ENCODE measurements at regions not wholly inside any gene's neighbourhood (a gene's known extent, or its start where the extent isn't known, plus 50 kb on each side); places are given as distances from the start of the nearest gene placed in this dataset.

GRCh38 chr3:187944390-187945179 lies 199.3 kb upstream of the BCL6 start (continued):
- TF ChIP-seq ELK1 (IDR thresholded peaks at IDR 0.05; ENCODE audit: borderline replicate concordance, low read depth, low read length): no peak
- TF ChIP-seq SMC3 (IDR thresholded peaks at IDR 0.05; ENCODE audit: low read depth, low read length): no peak

- ATAC-seq (ENCODE audit: low read depth) (no peak), DNase-seq (no peak)
- no peak overlapping the region for H2AK9ac ChIP-seq (replicated peaks; ENCODE audit: low read depth, low read length, poor library complexity)
- no peaks in the 10 kb centered on the region for H3K36me3 ChIP-seq (ENCODE audit: control insufficient read depth, insufficient read depth, low read length)
- intact Hi-C loops (cut with micrococcal nuclease): no loop called here
- peaks cover 11% of the 10 kb centered on the region for H3K4me1 ChIP-seq (ENCODE audit: control insufficient read depth, insufficient read depth, low read length)
- dilution Hi-C loops (cut with HindIII; ENCODE audit: low sequenced_read_pairs, unreplicated experiment): no loop called here
- no peaks in the 10 kb centered on the region for H3K79me1 ChIP-seq (ENCODE audit: low read depth in 1 of 2, low read length in 2 of 2)
- H2BK15ac ChIP-seq (ENCODE audit: low read depth, low read length): peak overlapping the region; percentile 38; the same call in 1 of the 3 replicates
- no peak overlapping the region; the same call in 1 of the 2 replicates for H2AK5ac ChIP-seq (ENCODE audit: low read depth, low read length)
- no peaks in the 10 kb centered on the region for H3K9me3 ChIP-seq (ENCODE audit: control insufficient read depth, insufficient read depth, low read length)
- BruUV-seq (replicated peaks): no TSS peak
- H2AFZ ChIP-seq (replicated peaks; ENCODE audit: low read length, poor library complexity): peak overlapping the region; percentile 16
- H3K27ac ChIP-seq (ENCODE audit: insufficient read depth, low read length): no peak overlapping the region
- no peak overlapping the region for H3K4me3 ChIP-seq (ENCODE audit: insufficient read depth, low read depth, low read length)
- peaks cover 11% of the 10 kb centered on the region for H3K9me1 ChIP-seq (ENCODE audit: insufficient read depth, low read length)
- POLR2A ChIA-PET (ENCODE audit: unreplicated experiment): no interaction called here
- in situ Hi-C loops (cut with MboI; ENCODE audit: low sequenced_read_pairs): no loop called here
- WGBS, 2 experiments (ENCODE audit: extremely low coverage in 2 of 2, insufficient read length in 1 of 2): no CpG with 5 or more reads among the region's 2 CpGs
- H3K14ac ChIP-seq (replicated peaks; ENCODE audit: low read depth, low read length): peak overlapping the region; percentile 58
- peak overlapping the region; percentile 19 for H4K91ac ChIP-seq (ENCODE audit: insufficient read depth, low read depth, low read length)
- H3K23ac ChIP-seq (ENCODE audit: low read depth, low read length): peak overlapping the region; percentile 54; the same call in 1 of the 2 replicates
- peak overlapping the region; percentile 56; the same call in 1 of the 2 replicates for H3K4ac ChIP-seq (ENCODE audit: low read depth, low read length)
- H2BK5ac ChIP-seq (ENCODE audit: low read depth, low read length, poor library complexity, severe bottlenecking): no peak overlapping the region
- CTCF ChIA-PET: interaction anchor here (1.6 kb wide), 1 partner anchor 198 kb away, joined by 5 read pairs; no protein-coding TSS in a partner anchor
- no peak overlapping the region for H3K9ac ChIP-seq (ENCODE audit: low read depth, low read length)
- H4K20me1 ChIP-seq (ENCODE audit: insufficient read depth, low read length): peaks cover 3% of the 10 kb centered on the region; the same call in 1 of the 2 replicates
- H3K18ac ChIP-seq (ENCODE audit: low read depth, low read length): peak overlapping the region; percentile 46; the same call in 1 of the 2 replicates
- H3K4me2 ChIP-seq (ENCODE audit: low read depth, low read length): no peak overlapping the region
- no peak overlapping the region for H3K56ac ChIP-seq (ENCODE audit: extremely low read depth, insufficient read depth, low read length)
- H4K5ac ChIP-seq (ENCODE audit: low read depth, low read length): no peak overlapping the region; the same call in 1 of the 2 replicates
- no peak overlapping the region for H4K8ac ChIP-seq (ENCODE audit: low read depth in 2 of 2, low read length in 2 of 2)
- H2BK20ac ChIP-seq (ENCODE audit: low read depth, low read length): peak overlapping the region; percentile 79
- H2BK120ac ChIP-seq (ENCODE audit: low read depth, low read length): peak overlapping the region; percentile 60; the same call in 1 of the 2 replicates
- H3K27me3 ChIP-seq (ENCODE audit: control insufficient read depth, insufficient read depth, low read length): no peaks in the 10 kb centered on the region
- no peak for TF ChIP-seq USF2 (IDR thresholded peaks at IDR 0.05; ENCODE audit: low read depth, low read length)
- TF ChIP-seq CTCF (conservative IDR thresholded peaks at IDR 0.05; ENCODE audit: low read depth, low read length): no peak
- no peak for TF ChIP-seq POLR2A (IDR thresholded peaks at IDR 0.05; ENCODE audit: low read depth, low read length)
- no peak for TF ChIP-seq RCOR1 (IDR thresholded peaks at IDR 0.05; ENCODE audit: insufficient replicate concordance, low read length)
- no peak for TF ChIP-seq NFE2L2 (IDR thresholded peaks at IDR 0.05; ENCODE audit: low read depth, low read length)
- TF ChIP-seq RFX5 (IDR thresholded peaks at IDR 0.05; ENCODE audit: low read depth, low read length): no peak
- no peak for TF ChIP-seq MAZ (IDR thresholded peaks at IDR 0.05; ENCODE audit: borderline replicate concordance, low read depth, low read length)
- TF ChIP-seq CEBPB (IDR thresholded peaks at IDR 0.05; ENCODE audit: low read depth, low read length): no peak
- TF ChIP-seq CHD1 (IDR thresholded peaks at IDR 0.05; ENCODE audit: low read depth, low read length): no peak
- no peak for TF ChIP-seq FOS (IDR thresholded peaks at IDR 0.05; ENCODE audit: low read depth, low read length)
- no peak for TF ChIP-seq RAD21 (IDR thresholded peaks at IDR 0.05; ENCODE audit: low read length)
Measured at GRCh38 chr3:187945374-187945773, 200.1 kb upstream of the BCL6 start.

All from IMR-90 (cell line).